Cardiac septum (tissue), 1 donor: ENCODE measurements at regions not wholly inside any gene's neighbourhood (a gene's known extent, or its start where the extent isn't known, plus 50 kb on each side); places are given as distances from the start of the nearest gene placed in this dataset.

Source experiments
- DNase-seq: peaks from one replicate; pipeline ENCODE4 v3.0.0-alpha.2; 2020; ENCODE audit warnings: low spot score
- intact Hi-C: fragments of 100-400 bp; cut with DNase I; formaldehyde crosslinking; loops from one replicate; pipeline ENCODE4 v1.14.0; 2022
- donor health status: DM: no; HTN: no; CAD: no.

- DNase-seq = no peak
- intact Hi-C loops = no loop called here
Observed at GRCh38 chr7:15915686-15916293, 229.3 kb upstream of the MEOX2 start.

- no peak for DNase-seq
- intact Hi-C loops = no loop called here
Observed at GRCh38 chr7:15914611-15915010, 228.1 kb upstream of the MEOX2 start.

DNA sequence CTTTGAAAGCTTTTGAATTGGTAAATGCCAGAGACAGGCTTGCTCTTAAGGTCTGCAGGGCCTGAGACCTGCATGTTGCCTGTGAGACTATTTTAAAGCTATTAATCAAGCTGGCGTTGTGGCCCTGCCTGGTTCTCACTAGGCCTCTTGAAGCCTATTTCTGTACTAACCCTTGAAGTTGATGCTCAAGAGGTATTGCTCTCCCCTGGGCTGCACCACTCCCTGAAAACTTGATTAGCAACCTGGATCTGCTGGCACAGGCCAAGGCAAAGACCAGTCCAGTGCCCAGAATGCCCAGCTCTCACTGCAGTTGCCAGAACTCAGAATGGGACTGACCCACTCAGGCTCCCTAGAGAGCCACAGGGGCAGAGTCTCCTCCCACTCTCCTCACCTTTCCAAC, 220.0 kb upstream of the MEOX2 start:
- intact Hi-C loops = no loop called here
- DNase-seq = no peak

DNA sequence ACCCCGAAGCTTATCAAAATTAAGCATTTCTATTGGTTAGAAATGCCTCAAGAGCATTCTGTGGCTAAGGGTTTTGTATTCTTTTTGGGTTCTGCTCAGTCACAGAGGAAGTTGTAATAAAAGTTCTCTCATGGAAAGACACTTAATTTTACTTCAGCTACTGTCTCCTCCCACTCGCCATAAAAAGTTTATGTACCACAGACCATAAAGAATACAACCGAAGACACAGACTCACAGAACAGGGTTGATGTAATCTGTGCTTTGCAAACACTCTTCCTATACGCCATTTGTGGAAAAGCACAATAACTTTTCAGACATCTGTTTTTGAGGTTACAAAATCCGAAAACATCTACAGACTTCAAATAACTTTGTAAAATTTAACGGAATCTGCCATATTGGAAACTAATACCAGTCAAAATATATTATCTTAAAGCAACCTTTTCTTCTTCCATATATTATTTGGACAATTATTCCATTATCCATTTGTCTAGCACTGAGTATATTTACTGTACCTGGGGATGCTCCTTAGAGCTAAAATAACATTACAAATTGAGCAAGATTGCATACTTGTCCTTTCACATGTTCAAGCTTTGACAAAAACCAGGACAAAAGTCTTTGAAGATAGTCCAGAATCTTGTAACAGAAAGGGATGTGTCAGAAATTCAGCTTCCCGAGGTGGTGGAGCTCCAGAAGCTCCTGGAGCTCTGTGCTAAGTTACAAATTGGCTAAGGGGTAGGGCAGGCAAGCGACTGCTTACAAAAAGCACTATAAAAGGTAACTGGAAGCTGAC, 219.0 kb upstream of the MEOX2 start:
- DNase-seq = no peak
- intact Hi-C loops = no loop called here

DNA sequence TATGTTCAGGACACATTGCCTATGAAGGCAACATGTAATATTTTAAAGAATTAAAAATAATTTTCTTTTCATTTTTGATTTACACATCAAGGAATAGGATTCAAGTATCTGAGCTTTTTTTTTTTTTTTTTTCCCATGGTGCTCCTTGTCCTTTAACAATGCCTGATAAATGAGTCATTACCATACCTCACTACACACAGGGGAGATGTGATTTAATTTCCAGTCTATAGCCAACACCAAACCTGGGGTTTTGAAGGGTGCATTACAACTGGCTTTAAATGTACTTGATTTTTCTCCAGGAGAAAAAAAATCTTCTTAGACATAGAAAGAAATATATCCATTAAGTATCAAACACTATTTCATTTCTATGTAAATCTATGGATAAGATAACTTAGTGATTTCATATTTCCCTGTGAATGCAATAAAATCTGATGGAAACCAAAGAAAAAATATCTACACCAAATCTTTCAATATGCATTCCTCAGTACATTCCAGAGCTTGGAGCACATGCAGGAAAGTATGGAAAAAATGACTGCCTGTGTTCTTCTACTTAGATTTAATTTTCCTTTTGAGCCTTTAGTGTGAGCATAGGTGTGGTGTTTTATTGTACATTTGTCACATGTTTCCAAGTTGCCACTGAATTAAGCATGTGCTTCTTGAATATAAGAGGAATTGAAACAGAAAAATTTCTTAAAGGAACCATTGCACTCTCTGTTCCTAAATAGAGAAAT, 204.8 kb upstream of the MEOX2 start:
- intact Hi-C loops = no loop called here
- DNase-seq = no peak

- intact Hi-C loops = no loop called here
- DNase-seq = no peak
Observed at GRCh38 chr7:15889507-15889906, 203.0 kb upstream of the MEOX2 start.

GRCh38 chr7:15888090-15888489, 201.6 kb upstream of the MEOX2 start:
- intact Hi-C loops = no loop called here
- no peak for DNase-seq

- intact Hi-C loops = no loop called here
- no peak for DNase-seq
Observed at GRCh38 chr7:15886626-15887025, 200.1 kb upstream of the MEOX2 start.

DNA sequence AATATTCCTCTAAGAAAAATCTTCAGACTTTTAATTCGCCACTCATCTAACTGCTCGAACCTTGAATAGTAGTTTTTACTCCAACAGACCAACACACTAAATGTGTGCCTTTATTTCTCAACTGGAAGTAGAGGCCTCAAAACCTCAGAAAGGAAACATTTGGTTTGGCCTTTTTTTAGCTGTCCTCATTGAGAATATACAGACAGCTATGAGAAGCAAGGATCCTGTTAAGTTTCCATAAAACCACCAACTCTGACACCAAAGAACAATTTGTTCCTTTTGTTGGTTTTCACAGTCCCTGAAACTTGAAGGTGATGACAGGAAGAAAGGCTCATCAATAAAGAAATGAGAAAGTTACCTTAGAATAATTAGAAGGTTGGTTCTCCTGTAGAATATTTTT, 199.2 kb upstream of the MEOX2 start:
- intact Hi-C loops = no loop called here
- DNase-seq = no peak

DNA sequence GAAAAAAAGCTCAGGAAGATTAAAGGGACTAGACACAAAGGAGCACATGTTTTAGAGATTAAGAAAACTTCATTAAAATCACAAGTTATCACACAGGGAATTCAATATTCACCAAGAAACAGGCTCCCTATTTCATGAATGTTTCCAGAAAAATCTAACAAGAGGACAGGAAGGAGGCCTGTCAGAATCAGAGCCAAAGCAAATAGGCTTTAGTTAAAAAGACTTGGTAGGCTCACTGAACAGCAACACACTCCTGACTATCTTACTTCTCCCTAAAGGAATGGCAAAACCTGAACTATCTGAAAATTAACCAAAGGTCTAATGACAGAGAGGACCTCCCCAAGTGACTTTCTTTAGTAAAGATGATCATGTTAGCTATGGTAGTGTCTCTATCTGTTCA, 188.3 kb upstream of the MEOX2 start:
- no peak for DNase-seq
- intact Hi-C loops = no loop called here

- intact Hi-C loops = no loop called here
- DNase-seq = no peak
Observed at GRCh38 chr7:15870347-15870746, 183.9 kb upstream of the MEOX2 start.

- no peak for DNase-seq
- intact Hi-C loops = no loop called here
Observed at GRCh38 chr7:15867441-15867840, 181.0 kb upstream of the MEOX2 start.

DNA sequence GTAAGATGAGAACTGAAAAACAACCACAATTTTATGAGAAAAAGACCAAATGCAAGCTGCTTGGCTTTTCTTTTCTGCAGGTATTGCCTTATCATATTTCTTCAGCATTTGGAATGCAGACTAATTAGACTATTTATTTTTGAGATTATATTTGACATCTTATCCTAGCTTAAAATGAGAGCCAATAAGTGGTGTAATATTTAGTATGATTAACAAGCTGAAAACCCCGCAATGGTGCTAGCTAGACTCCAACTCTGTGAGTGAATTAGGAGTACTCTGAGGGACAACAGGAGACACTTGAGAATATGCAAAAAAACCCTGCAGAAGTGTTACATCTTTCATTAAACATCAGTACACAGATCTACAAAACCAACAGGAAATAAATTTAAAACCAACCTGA, 180.3 kb upstream of the MEOX2 start:
- intact Hi-C loops = no loop called here
- DNase-seq = no peak

- intact Hi-C loops = no loop called here
- no peak for DNase-seq
Observed at GRCh38 chr7:15864626-15864991, 178.1 kb upstream of the MEOX2 start.

GRCh38 chr7:15863951-15864625, 177.6 kb upstream of the MEOX2 start:
- intact Hi-C loops = no loop called here
- no peak for DNase-seq

GRCh38 chr7:15862781-15863165, 176.3 kb upstream of the MEOX2 start:
- intact Hi-C loops = no loop called here
- no peak for DNase-seq

GRCh38 chr7:15862016-15862780, 175.7 kb upstream of the MEOX2 start:
- intact Hi-C loops = no loop called here
- no peak for DNase-seq

DNA sequence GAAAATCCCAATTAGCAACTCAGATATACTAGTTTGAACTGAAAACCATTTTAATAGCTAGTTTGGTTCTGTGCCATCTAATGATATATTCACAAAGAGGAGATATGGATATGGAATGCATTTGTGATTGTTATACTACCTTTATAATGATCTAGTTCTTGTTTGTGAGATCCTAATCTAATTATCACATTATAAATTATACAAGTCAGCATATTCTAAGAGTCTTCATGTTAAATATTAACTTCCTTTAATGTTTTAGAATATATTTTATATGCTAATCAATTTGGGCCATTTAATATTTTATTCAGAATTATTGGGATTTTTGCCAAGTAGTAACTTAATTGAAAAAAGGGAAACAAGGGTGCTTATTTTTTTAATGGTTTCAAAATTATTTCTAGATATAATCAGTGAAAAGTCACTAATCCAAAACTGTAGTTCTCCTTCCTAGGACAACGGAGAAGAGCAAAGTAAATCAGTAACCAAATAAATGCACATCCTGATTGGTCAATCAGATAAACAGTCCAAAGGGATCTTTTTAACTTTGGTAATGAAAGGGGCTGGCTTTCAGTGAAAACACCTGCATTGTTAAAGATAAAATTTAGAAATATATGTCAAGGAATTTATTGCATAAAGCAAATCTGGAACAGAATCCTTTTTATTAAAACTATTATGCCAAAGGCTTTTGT, 173.9 kb upstream of the MEOX2 start:
- intact Hi-C loops = no loop called here
- DNase-seq = no peak

DNA sequence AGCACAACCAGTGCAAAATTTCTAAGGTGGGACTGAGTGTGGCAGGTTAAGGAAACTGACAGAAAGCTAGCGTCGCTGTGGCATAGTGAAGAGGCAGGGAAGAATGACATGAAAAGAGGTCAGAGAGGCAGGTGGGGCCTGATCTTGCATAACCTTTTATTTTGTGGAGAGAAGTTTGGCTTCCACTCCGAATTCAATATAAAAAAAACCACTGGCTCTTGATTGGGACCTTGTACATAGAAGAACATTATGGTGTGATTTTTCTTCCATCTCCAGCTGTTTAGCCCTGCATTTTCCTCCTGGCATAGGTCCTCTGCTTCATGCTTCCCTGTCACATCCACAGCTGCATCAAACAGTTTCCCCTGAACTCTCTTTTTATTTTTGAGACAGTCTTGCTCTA, 170.5 kb upstream of the MEOX2 start:
- no peak for DNase-seq
- intact Hi-C loops = no loop called here
